CD4-positive, alpha-beta T cell (primary cell): ENCODE measurements at regions not wholly inside any gene's neighbourhood (a gene's known extent, or its start where the extent isn't known, plus 50 kb on each side); places are given as distances from the start of the nearest gene placed in this dataset.

Experiments
- ATAC-seq: fragments of 200-7000 bp; cut with Tn5 transposase; one replicate; pipeline ENCODE4 v1.10.0; 2022; ENCODE audit warnings: mild to moderate bottlenecking; ENCODE audit not compliant: poor library complexity
- CTCF ChIA-PET: fragments of 350-600 bp; sonication (Branson Sonifier 250); formaldehyde crosslinking; loops from one replicate; lab custom pipeline; 2021; ENCODE audit warnings: antibody characterized with exemption, inconsistent platforms; lab: Charles Lee
- POLR2A ChIA-PET: fragments of 350-600 bp; sonication (Branson Sonifier 250); formaldehyde crosslinking; loops from one replicate; lab custom pipeline; 2021; ENCODE audit warnings: antibody characterized with exemption, inconsistent platforms; lab: Charles Lee
- DNase-seq, 14 experiments: peaks; one replicate each; pipeline ENCODE4 v3.0.0-alpha.2; 2013 to 2020; ENCODE audit warnings: mixed read lengths in 2 of 14
- H3K27ac ChIP-seq, 2 donors: one replicate each; pipeline versions ENCODE4 v1.5.1 to v1.7.0; 2013; ENCODE audit warnings: low read length in 2 of 2, low read depth in 1 of 2, mild to moderate bottlenecking in 1 of 2
- H3K27me3 ChIP-seq, 2 experiments: 1 replicate in 1 of 2; 2 replicates in 1 of 2; pipeline versions ENCODE4 v1.6.1 to v1.7.0; 2013; ENCODE audit warnings: low read length in 2 of 2, control low read depth in 1 of 2, mild to moderate bottlenecking in 1 of 2, moderate library complexity in 1 of 2; ENCODE audit not compliant: insufficient read depth in 2 of 2, control insufficient read depth in 1 of 2
- H3K36me3 ChIP-seq: one replicate; pipeline ENCODE4 v1.6.1; 2013; ENCODE audit warnings: low read length, control low read depth; ENCODE audit not compliant: insufficient read depth
- H3K4me1 ChIP-seq: one replicate; pipeline ENCODE4 v1.6.1; 2013; ENCODE audit warnings: low read length, control low read depth; ENCODE audit not compliant: insufficient read depth
- H3K4me3 ChIP-seq: one replicate; pipeline ENCODE4 v1.5.1; 2013; ENCODE audit warnings: mild to moderate bottlenecking, low read length, moderate library complexity
- H3K9me3 ChIP-seq, 2 experiments: 1 replicate in 1 of 2; 2 replicates in 1 of 2; pipeline versions ENCODE4 v1.6.1 to v1.7.0; 2013; ENCODE audit warnings: low read length in 2 of 2, mild to moderate bottlenecking in 2 of 2, control low read depth in 1 of 2, moderate library complexity in 1 of 2; ENCODE audit not compliant: control insufficient read depth in 1 of 2, insufficient read depth in 1 of 2
- H3K27ac Mint-ChIP-seq: one replicate; pipeline ENCODE4 v1.8.0; 2020; ENCODE audit warnings: mixed read lengths
- H3K27me3 Mint-ChIP-seq: one replicate; pipeline ENCODE4 v1.8.0; 2021; ENCODE audit warnings: mixed read lengths
- H3K36me3 Mint-ChIP-seq: one replicate; pipeline ENCODE4 v1.8.0; 2021; ENCODE audit warnings: low read depth, mixed read lengths
- H3K4me1 Mint-ChIP-seq: one replicate; pipeline ENCODE4 v1.8.0; 2021; ENCODE audit warnings: low read depth, mixed read lengths
- H3K4me3 Mint-ChIP-seq: one replicate; pipeline ENCODE4 v1.8.0; 2020; ENCODE audit warnings: mild to moderate bottlenecking, mixed read lengths
- H3K9me3 Mint-ChIP-seq: one replicate; pipeline ENCODE4 v1.8.0; 2020; ENCODE audit warnings: mixed read lengths
- CTCF ChIP-seq: fragments of 200-600 bp; IDR thresholded peaks from one replicate; pipeline ENCODE4 v1.8.0; 2022; ENCODE audit warnings: antibody characterized with exemption, mild to moderate bottlenecking
- intact Hi-C, 2 experiments: fragments of 100-400 bp; cut with DNase I in 1 of 2; cut with micrococcal nuclease in 1 of 2; formaldehyde crosslinking; loops; one replicate each; pipeline versions ENCODE4 v1.15.1 to v1.9.0; 2023 to 2025; cut with DNase I, micrococcal nuclease

- Histone ChIP-seq H3K27me3 (no peaks in the 10 kb centered on the region), H3K4me1 (no peaks in the 10 kb centered on the region), H3K4me3 (no peak overlapping the region), H3K9me3 (no peaks in the 10 kb centered on the region), H3K36me3 (no peaks in the 10 kb centered on the region), H3K27ac (no peak overlapping the region)
- ATAC-seq (no peak), DNase-seq (no peak)
- POLR2A ChIA-PET: no interaction called here
- Mint-ChIP-seq H3K27ac (no peak overlapping the region), H3K4me1 (no peaks in the 10 kb centered on the region), H3K9me3 (no peaks in the 10 kb centered on the region), H3K4me3 (no peak overlapping the region), H3K27me3 (no peaks in the 10 kb centered on the region), H3K36me3 (no peaks in the 10 kb centered on the region)
- intact Hi-C loops: no loop called here
- TF ChIP-seq CTCF: no peak
- CTCF ChIA-PET: interaction anchor here (0.6 to 1.2 kb wide), 2 partner anchors 129 to 597 kb away, joined by 3 to 5 read pairs; no protein-coding TSS in a partner anchor
These were observed 376.5 kb upstream of the MAN1A1 start for GRCh38 chr6:119726086-119726485.

DNA sequence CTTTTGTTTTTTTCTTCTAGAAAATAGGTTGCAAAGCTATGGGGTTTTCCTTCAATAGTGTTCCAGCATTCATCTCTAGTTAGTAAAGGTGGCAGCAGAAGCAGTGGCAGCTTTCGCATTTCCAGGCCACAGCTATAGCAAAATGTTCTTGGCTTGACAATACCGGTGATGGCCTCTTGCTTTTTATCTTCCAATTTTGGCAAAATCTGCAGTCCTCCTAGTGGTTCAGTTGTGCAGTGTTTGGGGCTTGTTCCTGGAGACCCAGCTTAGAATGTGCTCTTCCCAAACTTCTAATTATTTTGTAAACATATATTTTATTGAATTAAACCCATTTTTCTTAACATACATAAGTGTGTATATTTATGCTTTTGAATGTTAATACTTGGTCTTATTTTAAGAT, 370.6 kb upstream of the MAN1A1 start:
- Histone ChIP-seq H3K27ac (no peak overlapping the region), H3K36me3 (no peaks in the 10 kb centered on the region), H3K9me3 (no peaks in the 10 kb centered on the region), H3K27me3 (no peaks in the 10 kb centered on the region), H3K4me3 (no peak overlapping the region), H3K4me1 (no peaks in the 10 kb centered on the region)
- H3K36me3 Mint-ChIP-seq: no peaks in the 10 kb centered on the region
- no peaks in the 10 kb centered on the region for H3K27me3 Mint-ChIP-seq
- no peaks in the 10 kb centered on the region for H3K4me1 Mint-ChIP-seq
- ATAC-seq (no peak), DNase-seq (no peak)
- ChIA-PET CTCF (interaction anchor here (0.9 to 1.3 kb wide), 3 partner anchors 19 to 467 kb away, joined by 3 read pairs; no protein-coding TSS in a partner anchor), POLR2A (no interaction called here)
- intact Hi-C loops: no loop called here
- H3K27ac Mint-ChIP-seq: no peak overlapping the region
- H3K4me3 Mint-ChIP-seq: no peak overlapping the region
- no peak for TF ChIP-seq CTCF
- no peaks in the 10 kb centered on the region for H3K9me3 Mint-ChIP-seq

DNA sequence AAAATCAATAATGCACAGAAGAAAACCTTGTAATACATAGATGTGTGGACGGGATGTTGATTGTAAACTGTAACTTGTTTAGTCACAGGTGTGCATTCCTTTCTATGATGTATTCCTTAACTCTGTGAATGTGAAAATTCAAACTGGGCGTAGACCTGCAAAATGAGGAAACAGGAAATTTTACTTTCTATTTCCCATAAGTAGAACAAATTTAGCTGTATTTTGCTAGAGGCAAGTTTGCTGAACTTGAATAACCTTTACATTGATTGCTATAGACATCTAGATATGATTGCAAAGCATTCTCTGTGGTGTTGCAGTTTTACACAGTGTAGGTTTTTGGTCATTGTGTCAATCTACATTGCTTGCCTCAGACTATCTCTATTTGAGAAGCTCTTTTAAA, 368.4 kb upstream of the MAN1A1 start:
- intact Hi-C loops: no loop called here
- Histone ChIP-seq H3K27ac (no peak overlapping the region), H3K4me3 (no peak overlapping the region), H3K27me3 (no peaks in the 10 kb centered on the region), H3K9me3 (no peaks in the 10 kb centered on the region), H3K36me3 (no peaks in the 10 kb centered on the region), H3K4me1 (no peaks in the 10 kb centered on the region)
- Mint-ChIP-seq H3K4me1 (no peaks in the 10 kb centered on the region), H3K4me3 (no peak overlapping the region), H3K36me3 (no peaks in the 10 kb centered on the region), H3K27ac (no peak overlapping the region), H3K9me3 (peaks cover under 1% of the 10 kb centered on the region), H3K27me3 (no peaks in the 10 kb centered on the region)
- ATAC-seq: no peak
- ChIA-PET POLR2A (no interaction called here), CTCF (no interaction called here)
- DNase-seq: no peak
- TF ChIP-seq CTCF: no peak
